PC-3 (cell line): ENCODE measurements at regions not wholly inside any gene's neighbourhood (a gene's known extent, or its start where the extent isn't known, plus 50 kb on each side); places are given as distances from the start of the nearest gene placed in this dataset.

Source experiments
- EZH2 ChIP-seq: fragments of 300-600 bp; sonication (generic); IDR thresholded peaks from one replicate; pipeline ENCODE4 v1.6.1; 2017; ENCODE audit warnings: antibody characterized with exemption, mild to moderate bottlenecking, low read length; ENCODE audit not compliant: unreplicated experiment
- EZH2phosphoT487 ChIP-seq: fragments of 300-600 bp; sonication (generic); IDR thresholded peaks from 2 replicates; pipeline ENCODE4 v1.6.1; 2018; ENCODE audit warnings: mild to moderate bottlenecking, antibody characterized with exemption, low read length, borderline replicate concordance
- TF ChIP-seq, protein P1 (sequence below): fragments of 300-600 bp; sonication (generic); conservative IDR thresholded peaks from 2 replicates; pipeline ENCODE4 v1.5.1; 2017; ENCODE audit warnings: antibody characterized with exemption, low read depth, mild to moderate bottlenecking, low read length

DNA sequence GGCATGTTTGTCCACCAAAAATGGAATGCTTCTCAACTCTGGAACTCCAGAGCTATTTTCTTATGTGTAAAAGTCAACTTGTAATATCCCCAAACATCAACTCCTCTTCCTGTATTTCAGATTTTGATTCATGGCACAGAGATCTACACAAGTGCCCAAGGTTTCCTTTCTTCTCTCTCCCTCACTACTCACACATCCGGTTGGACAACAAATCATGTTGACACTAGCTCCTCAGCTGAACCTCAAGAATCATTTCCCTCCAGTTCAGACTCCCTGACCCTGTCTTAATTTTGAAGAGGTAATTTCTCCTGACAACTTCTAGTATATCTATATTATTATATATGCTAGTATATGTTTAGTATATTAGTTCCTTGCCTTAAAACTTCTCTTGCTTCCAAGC, 485.4 kb upstream of the CCDC196 start:
- TF ChIP-seq, protein P1, sequence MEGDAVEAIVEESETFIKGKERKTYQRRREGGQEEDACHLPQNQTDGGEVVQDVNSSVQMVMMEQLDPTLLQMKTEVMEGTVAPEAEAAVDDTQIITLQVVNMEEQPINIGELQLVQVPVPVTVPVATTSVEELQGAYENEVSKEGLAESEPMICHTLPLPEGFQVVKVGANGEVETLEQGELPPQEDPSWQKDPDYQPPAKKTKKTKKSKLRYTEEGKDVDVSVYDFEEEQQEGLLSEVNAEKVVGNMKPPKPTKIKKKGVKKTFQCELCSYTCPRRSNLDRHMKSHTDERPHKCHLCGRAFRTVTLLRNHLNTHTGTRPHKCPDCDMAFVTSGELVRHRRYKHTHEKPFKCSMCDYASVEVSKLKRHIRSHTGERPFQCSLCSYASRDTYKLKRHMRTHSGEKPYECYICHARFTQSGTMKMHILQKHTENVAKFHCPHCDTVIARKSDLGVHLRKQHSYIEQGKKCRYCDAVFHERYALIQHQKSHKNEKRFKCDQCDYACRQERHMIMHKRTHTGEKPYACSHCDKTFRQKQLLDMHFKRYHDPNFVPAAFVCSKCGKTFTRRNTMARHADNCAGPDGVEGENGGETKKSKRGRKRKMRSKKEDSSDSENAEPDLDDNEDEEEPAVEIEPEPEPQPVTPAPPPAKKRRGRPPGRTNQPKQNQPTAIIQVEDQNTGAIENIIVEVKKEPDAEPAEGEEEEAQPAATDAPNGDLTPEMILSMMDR: no peak
- TF ChIP-seq EZH2 (no peak), EZH2phosphoT487 (no peak)
